ENCODE measurements at regions not wholly inside any gene's neighbourhood (a gene's known extent, or its start where the extent isn't known, plus 50 kb on each side); places are given as distances from the start of the nearest gene placed in this dataset.

DNA sequence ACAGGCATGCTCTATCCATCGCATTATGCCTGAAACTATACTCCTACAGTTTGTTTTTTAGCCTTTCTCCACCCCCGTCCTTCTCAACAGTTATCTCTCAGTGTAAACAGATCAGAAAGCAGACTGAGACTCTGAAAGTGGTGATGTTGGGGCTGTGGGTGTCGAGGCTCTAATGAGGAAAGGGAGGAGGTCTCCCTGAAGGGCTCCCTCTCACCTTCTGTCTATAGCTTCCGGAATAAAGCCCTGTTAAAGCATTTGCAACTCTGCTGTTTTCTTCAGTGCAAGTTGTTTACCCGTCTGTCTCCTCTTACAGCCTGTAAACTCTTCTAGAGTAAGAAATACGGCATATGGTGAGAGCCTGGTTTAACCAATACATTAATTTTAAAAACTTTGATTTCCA lies 136.7 kb upstream of the SYT4 start (continued):
- TF ChIP-seq ZBTB7A (tag by site-specific recombination; IDR thresholded peaks at IDR 0.05; ENCODE audit: low read depth) (no peak), ZNF701 (tag by site-specific recombination; IDR thresholded peaks at IDR 0.05) (no peak)

DNA sequence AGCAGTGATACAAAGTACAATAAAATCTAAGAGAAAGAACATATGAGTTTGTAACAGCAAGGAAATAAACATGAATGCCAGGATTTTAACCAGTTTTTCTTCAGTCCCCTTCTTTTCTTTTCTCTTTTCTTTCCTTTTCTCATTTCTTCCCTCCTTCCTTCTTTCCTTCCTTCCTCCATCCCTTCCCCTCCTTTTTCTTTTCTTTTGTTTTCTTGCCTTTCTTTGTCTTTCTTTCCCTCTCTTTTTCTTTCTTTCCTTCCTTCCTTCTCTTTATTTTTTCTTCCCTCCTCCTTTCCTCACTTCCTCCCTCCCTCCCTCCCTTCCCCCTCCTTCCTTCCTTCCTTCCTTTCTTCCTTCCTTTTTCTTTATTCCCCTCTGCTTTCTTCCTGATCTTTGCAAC lies 142.8 kb upstream of the SYT4 start:
- CTCF ChIA-PET = interaction anchor here (0.5 to 4.1 kb wide), 10 partner anchors 9 to 1664 kb away, joined by 3 to 16 read pairs (median 3); no protein-coding TSS in a partner anchor
- no peak overlapping the region for H3K4me3 ChIP-seq (ENCODE audit: low read depth, low read length)
- POLR2A ChIA-PET = no interaction called here
- H3K27ac ChIP-seq (ENCODE audit: extremely low read depth, low read depth, low read length) = no peak overlapping the region
- no peaks in the 10 kb centered on the region; the same call in 1 of the 2 replicates for H3K4me1 ChIP-seq (ENCODE audit: control insufficient read depth, insufficient read depth, low read length)
- TF ChIP-seq ZNF830 (tag by site-specific recombination; IDR thresholded peaks at IDR 0.05; ENCODE audit: low read depth) = no peak
- 0 out of 2 replicates have a peak, but pooled peaks have one; percentile 25 for TF ChIP-seq ZNF366 (tag by site-specific recombination; conservative IDR thresholded peaks at IDR 0.05)
- no peak for TF ChIP-seq MYNN (tag by site-specific recombination; IDR thresholded peaks at IDR 0.05; ENCODE audit: borderline replicate concordance)
- no peak for TF ChIP-seq ZBTB48 (tag by site-specific recombination; IDR thresholded peaks at IDR 0.05)
- TF ChIP-seq, protein P1, sequence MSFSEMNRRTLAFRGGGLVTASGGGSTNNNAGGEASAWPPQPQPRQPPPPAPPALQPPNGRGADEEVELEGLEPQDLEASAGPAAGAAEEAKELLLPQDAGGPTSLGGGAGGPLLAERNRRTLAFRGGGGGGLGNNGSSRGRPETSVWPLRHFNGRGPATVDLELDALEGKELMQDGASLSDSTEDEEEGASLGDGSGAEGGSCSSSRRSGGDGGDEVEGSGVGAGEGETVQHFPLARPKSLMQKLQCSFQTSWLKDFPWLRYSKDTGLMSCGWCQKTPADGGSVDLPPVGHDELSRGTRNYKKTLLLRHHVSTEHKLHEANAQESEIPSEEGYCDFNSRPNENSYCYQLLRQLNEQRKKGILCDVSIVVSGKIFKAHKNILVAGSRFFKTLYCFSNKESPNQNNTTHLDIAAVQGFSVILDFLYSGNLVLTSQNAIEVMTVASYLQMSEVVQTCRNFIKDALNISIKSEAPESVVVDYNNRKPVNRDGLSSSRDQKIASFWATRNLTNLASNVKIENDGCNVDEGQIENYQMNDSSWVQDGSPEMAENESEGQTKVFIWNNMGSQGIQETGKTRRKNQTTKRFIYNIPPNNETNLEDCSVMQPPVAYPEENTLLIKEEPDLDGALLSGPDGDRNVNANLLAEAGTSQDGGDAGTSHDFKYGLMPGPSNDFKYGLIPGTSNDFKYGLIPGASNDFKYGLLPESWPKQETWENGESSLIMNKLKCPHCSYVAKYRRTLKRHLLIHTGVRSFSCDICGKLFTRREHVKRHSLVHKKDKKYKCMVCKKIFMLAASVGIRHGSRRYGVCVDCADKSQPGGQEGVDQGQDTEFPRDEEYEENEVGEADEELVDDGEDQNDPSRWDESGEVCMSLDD (tag by site-specific recombination; IDR thresholded peaks at IDR 0.05) = no peak
- no peak for TF ChIP-seq KLF8 (tag by site-specific recombination; IDR thresholded peaks at IDR 0.05)
- TF ChIP-seq ZNF16 (tag by site-specific recombination; IDR thresholded peaks at IDR 0.05; ENCODE audit: low read depth) = no peak
- TF ChIP-seq ZNF2 (tag by site-specific recombination; IDR thresholded peaks at IDR 0.05) = no peak
- no peaks in the 10 kb centered on the region for H3K9me3 ChIP-seq (ENCODE audit: control insufficient read depth, insufficient read depth, low read depth, low read length)
- H3K36me3 ChIP-seq (ENCODE audit: control insufficient read depth in 2 of 2, insufficient read depth in 1 of 2, low read length in 2 of 2) = no peaks in the 10 kb centered on the region

DNA sequence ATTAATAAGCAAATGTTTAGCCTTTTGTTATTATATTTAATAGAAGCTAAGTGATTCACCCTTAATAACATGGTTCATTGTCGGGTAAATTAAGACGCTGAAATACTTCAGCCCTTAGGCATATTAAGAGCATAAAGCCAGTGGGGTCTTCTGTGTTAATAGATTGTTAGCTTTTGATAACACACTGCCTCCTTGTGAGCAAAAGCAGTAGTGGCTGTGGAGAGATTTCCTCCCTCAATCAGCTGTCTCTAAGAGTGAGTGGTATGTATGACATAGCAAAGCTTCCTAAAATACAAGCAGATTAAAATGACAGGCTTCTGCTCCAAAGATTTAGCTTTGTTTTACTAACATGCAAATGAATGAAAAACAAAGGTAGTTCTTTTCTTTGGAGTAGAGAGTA lies 143.7 kb upstream of the SYT4 start:
- Histone ChIP-seq H3K4me3 (ENCODE audit: low read depth, low read length) (no peak overlapping the region), H3K36me3 (ENCODE audit: control insufficient read depth in 2 of 2, insufficient read depth in 1 of 2, low read length in 2 of 2) (no peaks in the 10 kb centered on the region), H3K4me1 (ENCODE audit: control insufficient read depth, insufficient read depth, low read length) (no peaks in the 10 kb centered on the region; the same call in 1 of the 2 replicates), H3K27ac (ENCODE audit: extremely low read depth, low read depth, low read length) (no peak overlapping the region), H3K9me3 (ENCODE audit: control insufficient read depth, insufficient read depth, low read depth, low read length) (no peaks in the 10 kb centered on the region)
- POLR2A ChIA-PET = no interaction called here
- TF ChIP-seq ZNF701 (tag by site-specific recombination; IDR thresholded peaks at IDR 0.05) = no peak
- TF ChIP-seq, protein P2, sequence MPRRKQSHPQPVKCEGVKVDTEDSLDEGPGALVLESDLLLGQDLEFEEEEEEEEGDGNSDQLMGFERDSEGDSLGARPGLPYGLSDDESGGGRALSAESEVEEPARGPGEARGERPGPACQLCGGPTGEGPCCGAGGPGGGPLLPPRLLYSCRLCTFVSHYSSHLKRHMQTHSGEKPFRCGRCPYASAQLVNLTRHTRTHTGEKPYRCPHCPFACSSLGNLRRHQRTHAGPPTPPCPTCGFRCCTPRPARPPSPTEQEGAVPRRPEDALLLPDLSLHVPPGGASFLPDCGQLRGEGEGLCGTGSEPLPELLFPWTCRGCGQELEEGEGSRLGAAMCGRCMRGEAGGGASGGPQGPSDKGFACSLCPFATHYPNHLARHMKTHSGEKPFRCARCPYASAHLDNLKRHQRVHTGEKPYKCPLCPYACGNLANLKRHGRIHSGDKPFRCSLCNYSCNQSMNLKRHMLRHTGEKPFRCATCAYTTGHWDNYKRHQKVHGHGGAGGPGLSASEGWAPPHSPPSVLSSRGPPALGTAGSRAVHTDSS (tag by site-specific recombination; IDR thresholded peaks at IDR 0.05) = no peak
- no peak for TF ChIP-seq ZNF747 (tag by site-specific recombination; IDR thresholded peaks at IDR 0.05)
- no peak for TF ChIP-seq SP7 (tag by site-specific recombination; IDR thresholded peaks at IDR 0.05)
- no peak for TF ChIP-seq ZSCAN30 (tag by site-specific recombination; IDR thresholded peaks at IDR 0.05)
- CTCF ChIA-PET = interaction anchor here (0.5 to 4.1 kb wide), 20 partner anchors 8 to 1730 kb away, joined by 3 to 16 read pairs (median 3); no protein-coding TSS in a partner anchor

DNA sequence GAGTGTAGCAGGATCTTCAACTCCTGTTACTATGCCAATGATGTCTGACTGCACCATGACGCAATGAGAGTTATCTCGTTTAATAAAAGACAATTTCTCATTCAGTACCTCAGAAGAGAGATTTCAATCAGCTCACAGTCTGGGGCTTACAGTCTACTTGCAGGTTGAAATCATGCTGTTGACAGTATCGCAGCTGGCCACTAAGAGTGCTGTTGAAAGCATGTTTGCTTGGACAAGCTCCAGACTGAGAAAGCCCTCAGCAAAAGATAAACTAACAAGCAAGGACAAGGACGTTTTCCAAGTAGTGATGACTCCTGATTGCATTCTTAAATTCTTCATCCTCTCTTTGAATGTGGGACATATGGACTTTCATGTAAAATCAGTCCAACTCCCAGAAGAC lies 145.2 kb upstream of the SYT4 start:
- Histone ChIP-seq H3K36me3 (ENCODE audit: control insufficient read depth in 2 of 2, insufficient read depth in 1 of 2, low read length in 2 of 2) (no peaks in the 10 kb centered on the region), H3K4me3 (ENCODE audit: low read depth, low read length) (no peak overlapping the region), H3K4me1 (ENCODE audit: control insufficient read depth, insufficient read depth, low read length) (no peaks in the 10 kb centered on the region; the same call in 1 of the 2 replicates), H3K27ac (ENCODE audit: extremely low read depth, low read depth, low read length) (no peak overlapping the region), H3K9me3 (ENCODE audit: control insufficient read depth, insufficient read depth, low read depth, low read length) (no peaks in the 10 kb centered on the region)
- ChIA-PET CTCF (interaction anchor here (4.1 kb wide), 1 partner anchor 1308 kb away, joined by 16 read pairs; no protein-coding TSS in a partner anchor), POLR2A (no interaction called here)
- TF ChIP-seq, protein P3, sequence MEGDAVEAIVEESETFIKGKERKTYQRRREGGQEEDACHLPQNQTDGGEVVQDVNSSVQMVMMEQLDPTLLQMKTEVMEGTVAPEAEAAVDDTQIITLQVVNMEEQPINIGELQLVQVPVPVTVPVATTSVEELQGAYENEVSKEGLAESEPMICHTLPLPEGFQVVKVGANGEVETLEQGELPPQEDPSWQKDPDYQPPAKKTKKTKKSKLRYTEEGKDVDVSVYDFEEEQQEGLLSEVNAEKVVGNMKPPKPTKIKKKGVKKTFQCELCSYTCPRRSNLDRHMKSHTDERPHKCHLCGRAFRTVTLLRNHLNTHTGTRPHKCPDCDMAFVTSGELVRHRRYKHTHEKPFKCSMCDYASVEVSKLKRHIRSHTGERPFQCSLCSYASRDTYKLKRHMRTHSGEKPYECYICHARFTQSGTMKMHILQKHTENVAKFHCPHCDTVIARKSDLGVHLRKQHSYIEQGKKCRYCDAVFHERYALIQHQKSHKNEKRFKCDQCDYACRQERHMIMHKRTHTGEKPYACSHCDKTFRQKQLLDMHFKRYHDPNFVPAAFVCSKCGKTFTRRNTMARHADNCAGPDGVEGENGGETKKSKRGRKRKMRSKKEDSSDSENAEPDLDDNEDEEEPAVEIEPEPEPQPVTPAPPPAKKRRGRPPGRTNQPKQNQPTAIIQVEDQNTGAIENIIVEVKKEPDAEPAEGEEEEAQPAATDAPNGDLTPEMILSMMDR (tag by site-specific recombination; IDR thresholded peaks at IDR 0.05) = peak; percentile 20; the same call in 1 of the 2 replicates
- TF ChIP-seq, protein P4, sequence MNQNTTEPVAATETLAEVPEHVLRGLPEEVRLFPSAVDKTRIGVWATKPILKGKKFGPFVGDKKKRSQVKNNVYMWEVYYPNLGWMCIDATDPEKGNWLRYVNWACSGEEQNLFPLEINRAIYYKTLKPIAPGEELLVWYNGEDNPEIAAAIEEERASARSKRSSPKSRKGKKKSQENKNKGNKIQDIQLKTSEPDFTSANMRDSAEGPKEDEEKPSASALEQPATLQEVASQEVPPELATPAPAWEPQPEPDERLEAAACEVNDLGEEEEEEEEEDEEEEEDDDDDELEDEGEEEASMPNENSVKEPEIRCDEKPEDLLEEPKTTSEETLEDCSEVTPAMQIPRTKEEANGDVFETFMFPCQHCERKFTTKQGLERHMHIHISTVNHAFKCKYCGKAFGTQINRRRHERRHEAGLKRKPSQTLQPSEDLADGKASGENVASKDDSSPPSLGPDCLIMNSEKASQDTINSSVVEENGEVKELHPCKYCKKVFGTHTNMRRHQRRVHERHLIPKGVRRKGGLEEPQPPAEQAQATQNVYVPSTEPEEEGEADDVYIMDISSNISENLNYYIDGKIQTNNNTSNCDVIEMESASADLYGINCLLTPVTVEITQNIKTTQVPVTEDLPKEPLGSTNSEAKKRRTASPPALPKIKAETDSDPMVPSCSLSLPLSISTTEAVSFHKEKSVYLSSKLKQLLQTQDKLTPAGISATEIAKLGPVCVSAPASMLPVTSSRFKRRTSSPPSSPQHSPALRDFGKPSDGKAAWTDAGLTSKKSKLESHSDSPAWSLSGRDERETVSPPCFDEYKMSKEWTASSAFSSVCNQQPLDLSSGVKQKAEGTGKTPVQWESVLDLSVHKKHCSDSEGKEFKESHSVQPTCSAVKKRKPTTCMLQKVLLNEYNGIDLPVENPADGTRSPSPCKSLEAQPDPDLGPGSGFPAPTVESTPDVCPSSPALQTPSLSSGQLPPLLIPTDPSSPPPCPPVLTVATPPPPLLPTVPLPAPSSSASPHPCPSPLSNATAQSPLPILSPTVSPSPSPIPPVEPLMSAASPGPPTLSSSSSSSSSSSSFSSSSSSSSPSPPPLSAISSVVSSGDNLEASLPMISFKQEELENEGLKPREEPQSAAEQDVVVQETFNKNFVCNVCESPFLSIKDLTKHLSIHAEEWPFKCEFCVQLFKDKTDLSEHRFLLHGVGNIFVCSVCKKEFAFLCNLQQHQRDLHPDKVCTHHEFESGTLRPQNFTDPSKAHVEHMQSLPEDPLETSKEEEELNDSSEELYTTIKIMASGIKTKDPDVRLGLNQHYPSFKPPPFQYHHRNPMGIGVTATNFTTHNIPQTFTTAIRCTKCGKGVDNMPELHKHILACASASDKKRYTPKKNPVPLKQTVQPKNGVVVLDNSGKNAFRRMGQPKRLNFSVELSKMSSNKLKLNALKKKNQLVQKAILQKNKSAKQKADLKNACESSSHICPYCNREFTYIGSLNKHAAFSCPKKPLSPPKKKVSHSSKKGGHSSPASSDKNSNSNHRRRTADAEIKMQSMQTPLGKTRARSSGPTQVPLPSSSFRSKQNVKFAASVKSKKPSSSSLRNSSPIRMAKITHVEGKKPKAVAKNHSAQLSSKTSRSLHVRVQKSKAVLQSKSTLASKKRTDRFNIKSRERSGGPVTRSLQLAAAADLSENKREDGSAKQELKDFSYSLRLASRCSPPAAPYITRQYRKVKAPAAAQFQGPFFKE (tag by site-specific recombination; IDR thresholded peaks at IDR 0.05; ENCODE audit: borderline replicate concordance) = no peak
- TF ChIP-seq FEZF1 (tag by site-specific recombination; IDR thresholded peaks at IDR 0.05) = peak; percentile 35; the same call in 1 of the 2 replicates

Data from HEK293 (cell line).